Hepatocyte (in vitro differentiated cells): ENCODE measurements at regions not wholly inside any gene's neighbourhood (a gene's known extent, or its start where the extent isn't known, plus 50 kb on each side); places are given as distances from the start of the nearest gene placed in this dataset.

Source experiments
- EZH2 ChIP-seq: fragments of 200-600 bp; sonication (generic); IDR thresholded peaks from 2 replicates; pipeline ENCODE4 v1.6.1; 2016; ENCODE audit warnings: antibody characterized with exemption, mild to moderate bottlenecking, borderline replicate concordance
- TF ChIP-seq, protein P1 (sequence below): fragments of 200-600 bp; sonication (generic); IDR thresholded peaks from 2 replicates; pipeline ENCODE4 v1.5.1; 2016; ENCODE audit warnings: antibody characterized with exemption, mild to moderate bottlenecking; ENCODE audit not compliant: poor library complexity

GRCh38 chr5:88488561-88488960 lies 219.9 kb upstream of the TMEM161B start:
- TF ChIP-seq, protein P1, sequence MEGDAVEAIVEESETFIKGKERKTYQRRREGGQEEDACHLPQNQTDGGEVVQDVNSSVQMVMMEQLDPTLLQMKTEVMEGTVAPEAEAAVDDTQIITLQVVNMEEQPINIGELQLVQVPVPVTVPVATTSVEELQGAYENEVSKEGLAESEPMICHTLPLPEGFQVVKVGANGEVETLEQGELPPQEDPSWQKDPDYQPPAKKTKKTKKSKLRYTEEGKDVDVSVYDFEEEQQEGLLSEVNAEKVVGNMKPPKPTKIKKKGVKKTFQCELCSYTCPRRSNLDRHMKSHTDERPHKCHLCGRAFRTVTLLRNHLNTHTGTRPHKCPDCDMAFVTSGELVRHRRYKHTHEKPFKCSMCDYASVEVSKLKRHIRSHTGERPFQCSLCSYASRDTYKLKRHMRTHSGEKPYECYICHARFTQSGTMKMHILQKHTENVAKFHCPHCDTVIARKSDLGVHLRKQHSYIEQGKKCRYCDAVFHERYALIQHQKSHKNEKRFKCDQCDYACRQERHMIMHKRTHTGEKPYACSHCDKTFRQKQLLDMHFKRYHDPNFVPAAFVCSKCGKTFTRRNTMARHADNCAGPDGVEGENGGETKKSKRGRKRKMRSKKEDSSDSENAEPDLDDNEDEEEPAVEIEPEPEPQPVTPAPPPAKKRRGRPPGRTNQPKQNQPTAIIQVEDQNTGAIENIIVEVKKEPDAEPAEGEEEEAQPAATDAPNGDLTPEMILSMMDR: no peak
- TF ChIP-seq EZH2: no peak
